ENCODE measurements at regions not wholly inside any gene's neighbourhood (a gene's known extent, or its start where the extent isn't known, plus 50 kb on each side); places are given as distances from the start of the nearest gene placed in this dataset.

- no peak for TF ChIP-seq ZFX (IDR thresholded peaks at IDR 0.05)
- TF ChIP-seq, protein P1, sequence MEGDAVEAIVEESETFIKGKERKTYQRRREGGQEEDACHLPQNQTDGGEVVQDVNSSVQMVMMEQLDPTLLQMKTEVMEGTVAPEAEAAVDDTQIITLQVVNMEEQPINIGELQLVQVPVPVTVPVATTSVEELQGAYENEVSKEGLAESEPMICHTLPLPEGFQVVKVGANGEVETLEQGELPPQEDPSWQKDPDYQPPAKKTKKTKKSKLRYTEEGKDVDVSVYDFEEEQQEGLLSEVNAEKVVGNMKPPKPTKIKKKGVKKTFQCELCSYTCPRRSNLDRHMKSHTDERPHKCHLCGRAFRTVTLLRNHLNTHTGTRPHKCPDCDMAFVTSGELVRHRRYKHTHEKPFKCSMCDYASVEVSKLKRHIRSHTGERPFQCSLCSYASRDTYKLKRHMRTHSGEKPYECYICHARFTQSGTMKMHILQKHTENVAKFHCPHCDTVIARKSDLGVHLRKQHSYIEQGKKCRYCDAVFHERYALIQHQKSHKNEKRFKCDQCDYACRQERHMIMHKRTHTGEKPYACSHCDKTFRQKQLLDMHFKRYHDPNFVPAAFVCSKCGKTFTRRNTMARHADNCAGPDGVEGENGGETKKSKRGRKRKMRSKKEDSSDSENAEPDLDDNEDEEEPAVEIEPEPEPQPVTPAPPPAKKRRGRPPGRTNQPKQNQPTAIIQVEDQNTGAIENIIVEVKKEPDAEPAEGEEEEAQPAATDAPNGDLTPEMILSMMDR (conservative IDR thresholded peaks at IDR 0.05) = no peak
These were observed 58.3 kb downstream of the CXCL12 start for GRCh38 chr10:44326474-44327030.

DNA sequence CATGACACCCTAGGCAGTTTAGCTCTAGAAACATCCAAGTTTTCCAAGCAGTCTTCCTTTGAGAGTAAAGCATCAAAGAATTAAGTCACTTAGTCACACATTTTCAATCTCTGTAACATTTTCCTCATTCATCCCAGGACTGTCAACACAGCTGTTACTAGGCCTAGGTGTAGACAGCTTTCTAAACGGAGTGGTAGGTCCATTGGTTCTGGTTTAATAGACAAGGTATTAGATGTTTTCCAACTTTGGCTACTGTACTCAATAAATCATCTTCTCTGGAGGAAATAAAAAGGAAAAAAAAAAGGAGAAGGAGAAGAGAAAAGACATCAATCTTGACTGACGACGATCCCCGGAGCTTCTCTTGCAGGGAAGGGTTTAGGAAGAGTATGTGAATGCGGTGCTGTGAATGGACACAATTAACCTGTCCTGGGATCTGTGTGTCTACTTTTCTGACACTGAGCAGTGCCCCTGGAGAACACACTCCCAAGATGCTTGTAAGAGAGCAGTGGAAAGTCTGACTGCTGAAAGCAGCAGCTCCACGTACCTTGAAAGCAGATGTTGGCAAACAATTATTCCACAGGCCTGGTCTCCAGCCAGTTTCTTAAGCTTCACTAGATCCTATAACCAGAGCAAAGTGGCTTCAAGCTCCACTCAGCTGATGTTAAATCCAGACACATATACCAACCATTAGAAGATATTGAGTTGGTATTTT, 59.1 kb downstream of the CXCL12 start:
- no peak overlapping the region for H3K27ac ChIP-seq

More at GRCh38 chr10:44326474-44327030, 58.3 kb downstream of the CXCL12 start:
- no peak overlapping the region for H3K27ac ChIP-seq

DNA sequence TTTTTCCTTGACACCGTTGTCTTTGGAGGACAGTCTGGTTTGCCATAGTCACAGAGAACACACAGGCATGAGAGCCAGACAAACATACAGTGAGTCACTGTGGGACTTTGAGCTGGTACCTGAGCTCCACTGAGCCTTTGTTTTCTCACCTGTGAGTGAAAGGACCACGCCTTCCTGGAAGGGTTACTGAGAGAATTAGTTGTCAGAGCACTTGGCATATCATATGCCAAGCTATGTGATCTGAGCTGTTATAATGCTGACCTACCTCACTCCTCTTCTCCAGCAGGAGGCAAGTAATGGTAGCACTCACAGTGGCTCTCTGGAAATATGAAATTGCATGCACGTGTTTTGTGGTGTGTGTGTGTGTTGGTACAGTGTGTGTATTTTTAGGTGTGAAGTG, 59.7 kb downstream of the CXCL12 start:
- TF ChIP-seq ZFX (IDR thresholded peaks at IDR 0.05) = no peak
- TF ChIP-seq, protein P1 (conservative IDR thresholded peaks at IDR 0.05) = no peak
- H3K27ac ChIP-seq = no peak overlapping the region

More for the DNA sequence above, 59.1 kb downstream of the CXCL12 start:
- TF ChIP-seq, protein P1 (conservative IDR thresholded peaks at IDR 0.05) = no peak
- TF ChIP-seq ZFX (IDR thresholded peaks at IDR 0.05) = no peak

GRCh38 chr10:44323838-44324237, 61.1 kb downstream of the CXCL12 start:
- TF ChIP-seq, protein P1 (conservative IDR thresholded peaks at IDR 0.05) = no peak
- TF ChIP-seq ZFX (IDR thresholded peaks at IDR 0.05) = no peak
- H3K27ac ChIP-seq = no peak overlapping the region

DNA sequence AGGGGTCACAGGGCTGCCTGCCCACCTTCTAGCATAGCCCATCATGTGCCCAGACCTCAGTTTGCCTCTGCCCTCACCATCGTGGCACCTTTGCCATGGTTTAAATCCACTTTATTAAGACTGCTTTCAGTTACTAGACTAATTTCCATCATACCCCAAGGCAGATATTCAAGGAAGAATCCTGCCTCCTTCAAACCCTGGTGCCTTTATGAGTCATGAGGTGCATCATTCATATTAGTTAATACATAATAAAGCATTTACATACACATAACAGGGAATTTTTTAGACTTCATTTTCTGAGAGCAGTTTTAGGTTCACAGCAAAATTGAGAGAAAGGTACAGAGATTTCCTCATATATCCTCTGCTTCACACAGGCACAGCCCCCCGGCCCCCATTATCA, 62.8 kb downstream of the CXCL12 start:
- no peak overlapping the region for H3K27ac ChIP-seq
- TF ChIP-seq, protein P1 (conservative IDR thresholded peaks at IDR 0.05) = no peak
- TF ChIP-seq ZFX (IDR thresholded peaks at IDR 0.05) = no peak

- H3K27ac ChIP-seq = no peak overlapping the region
- TF ChIP-seq ZFX (IDR thresholded peaks at IDR 0.05) = no peak
- TF ChIP-seq, protein P1 (conservative IDR thresholded peaks at IDR 0.05) = no peak
These were observed 64.1 kb downstream of the CXCL12 start for GRCh38 chr10:44320756-44321155.

- TF ChIP-seq ZFX (IDR thresholded peaks at IDR 0.05) = no peak
- TF ChIP-seq, protein P1 (conservative IDR thresholded peaks at IDR 0.05) = no peak
- no peak overlapping the region for H3K27ac ChIP-seq
These were observed 67.0 kb downstream of the CXCL12 start for GRCh38 chr10:44317856-44318255.
